ENCODE measurements at regions not wholly inside any gene's neighbourhood (a gene's known extent, or its start where the extent isn't known, plus 50 kb on each side); places are given as distances from the start of the nearest gene placed in this dataset.

DNA sequence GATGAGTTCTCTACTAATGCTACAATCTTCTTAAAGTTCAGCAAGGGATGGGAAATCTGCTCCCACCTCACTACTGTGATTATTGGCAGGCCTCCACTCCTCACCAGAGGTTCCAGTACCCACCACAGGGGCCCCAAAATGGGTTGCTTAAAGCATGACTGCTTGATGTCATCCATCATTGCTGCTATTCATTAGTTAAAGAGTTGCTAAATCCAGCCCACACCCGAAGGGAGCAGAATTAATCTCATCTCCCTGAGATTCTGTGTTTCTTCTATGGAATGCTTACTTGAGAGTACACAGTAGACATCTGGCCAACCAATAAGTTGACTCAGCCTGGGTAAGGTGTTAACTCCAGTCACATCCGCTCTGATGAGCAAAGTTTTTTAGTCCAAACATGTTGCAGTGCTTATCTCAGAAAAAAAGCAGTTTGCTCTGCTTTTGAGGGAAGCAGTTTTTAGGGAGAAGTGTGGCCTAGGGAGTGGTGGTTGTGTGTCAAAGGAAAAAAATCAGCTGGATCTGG lies 690.2 kb upstream of the POU3F3 start:
- no peak for DNase-seq

DNA sequence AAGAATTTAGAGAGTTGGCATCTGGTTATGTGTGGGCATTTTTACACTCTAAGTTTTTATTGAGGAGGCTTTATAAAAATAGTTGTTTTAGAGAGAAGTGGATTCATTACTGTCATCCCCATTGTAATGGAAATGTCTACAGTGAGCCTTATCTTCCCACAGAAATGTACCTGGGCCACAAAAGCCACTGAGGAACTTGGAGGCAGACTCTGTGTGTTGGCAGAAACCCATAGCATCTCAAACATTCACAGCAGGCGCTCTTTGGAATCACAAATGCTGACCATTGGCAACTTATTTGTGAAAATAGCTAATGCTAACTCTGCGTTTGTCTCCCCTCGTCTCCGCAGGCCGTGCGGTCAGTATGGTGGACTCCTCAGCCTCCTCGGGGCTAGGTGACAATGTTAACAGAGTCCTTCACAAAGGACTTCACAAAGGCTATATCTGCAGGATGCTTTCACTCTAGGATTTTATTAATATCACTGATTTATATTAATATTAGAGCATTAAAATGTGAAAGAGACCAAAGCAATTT lies 689.1 kb upstream of the POU3F3 start:
- no peak for DNase-seq

GRCh38 chr2:104177179-104177578 lies 676.7 kb upstream of the POU3F3 start:
- DNase-seq = no peak

- DNase-seq = no peak
These were observed 674.3 kb upstream of the POU3F3 start for GRCh38 chr2:104179644-104180043.

GRCh38 chr2:104200533-104201168 lies 653.3 kb upstream of the POU3F3 start:
- DNase-seq = no peak

DNA sequence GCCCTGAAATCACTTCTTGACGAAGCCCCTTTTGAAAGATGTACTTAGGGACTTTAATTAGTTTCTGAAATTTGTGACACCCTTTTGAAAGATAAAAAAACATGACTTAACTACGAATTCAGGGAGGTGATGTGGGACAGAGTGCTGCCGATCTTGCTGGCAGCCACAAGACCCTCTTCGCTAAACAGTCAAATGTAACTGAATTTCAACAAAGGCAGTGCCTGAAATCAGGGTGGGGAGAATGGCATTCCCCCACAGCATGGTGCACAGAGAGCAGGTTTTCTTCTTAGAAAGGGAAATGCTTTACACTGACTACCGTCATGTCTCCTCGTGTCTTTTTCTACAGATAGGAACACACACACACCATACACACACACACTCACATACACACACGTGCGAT lies 640.2 kb upstream of the POU3F3 start:
- DNase-seq = no peak

GRCh38 chr2:104215269-104216161 lies 638.4 kb upstream of the POU3F3 start:
- DNase-seq = no peak

DNA sequence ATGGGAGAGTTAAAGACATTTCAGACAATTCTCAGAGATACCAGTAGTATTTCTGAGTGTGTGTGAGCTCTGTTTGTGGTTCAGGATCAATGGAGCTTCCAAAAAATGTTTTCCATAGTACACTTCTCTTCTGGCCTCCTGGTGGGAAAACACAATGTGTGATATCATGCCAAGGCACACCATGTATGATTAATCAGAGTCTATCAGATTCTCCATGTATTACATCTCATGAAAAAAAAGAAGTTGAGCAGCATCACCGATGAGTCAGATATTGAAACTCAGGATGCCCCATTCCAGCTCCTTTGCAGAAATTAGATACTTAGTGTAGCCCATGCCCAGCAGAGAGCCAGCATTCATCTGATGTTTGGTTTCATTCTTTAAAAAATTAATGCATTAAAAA lies 620.3 kb upstream of the POU3F3 start:
- DNase-seq = no peak

- DNase-seq = no peak
These were observed 617.4 kb upstream of the POU3F3 start for GRCh38 chr2:104236491-104236890.

GRCh38 chr2:104240984-104241383 lies 612.9 kb upstream of the POU3F3 start:
- DNase-seq = no peak

DNA sequence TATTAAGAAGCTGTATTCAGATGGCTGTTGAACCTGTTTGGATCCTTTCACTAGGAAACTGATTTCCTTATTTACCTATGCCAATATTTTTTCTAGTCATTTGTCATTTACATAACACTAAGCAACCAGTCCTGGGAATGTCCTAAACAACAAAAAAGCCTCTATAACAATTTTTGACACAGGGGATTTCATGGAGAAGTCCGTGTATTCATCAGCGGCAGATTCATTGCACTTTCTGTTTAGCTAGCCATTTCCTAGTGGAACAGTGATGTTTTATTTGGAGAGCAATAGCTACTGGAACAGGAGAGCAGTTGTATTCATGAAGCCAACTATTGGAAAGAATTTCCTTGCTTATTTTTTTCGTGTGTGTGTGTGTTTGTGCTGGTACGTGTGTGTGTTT lies 604.3 kb upstream of the POU3F3 start:
- no peak for DNase-seq

DNA sequence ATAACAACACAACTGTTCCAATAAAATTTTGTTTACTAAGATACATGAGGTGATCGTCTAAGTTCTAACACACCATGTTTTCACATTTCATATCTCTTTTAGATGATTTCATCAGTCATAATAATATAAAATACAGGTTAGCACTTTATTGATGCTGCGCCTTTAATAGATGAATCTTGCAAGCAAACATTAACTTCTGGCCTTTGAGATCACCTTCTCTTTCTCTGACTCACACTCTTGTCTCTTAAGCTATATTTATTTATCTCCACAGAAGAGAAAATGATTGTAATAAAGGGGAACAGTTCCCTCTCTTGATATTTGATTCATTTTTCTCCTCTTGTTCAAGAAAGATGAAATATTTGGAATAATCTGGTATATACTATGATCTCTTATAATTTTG lies 603.3 kb upstream of the POU3F3 start:
- no peak for DNase-seq

GRCh38 chr2:104254017-104254416 lies 599.9 kb upstream of the POU3F3 start:
- DNase-seq = no peak

- no peak for DNase-seq
These were observed 591.2 kb upstream of the POU3F3 start for GRCh38 chr2:104262714-104263113.

DNA sequence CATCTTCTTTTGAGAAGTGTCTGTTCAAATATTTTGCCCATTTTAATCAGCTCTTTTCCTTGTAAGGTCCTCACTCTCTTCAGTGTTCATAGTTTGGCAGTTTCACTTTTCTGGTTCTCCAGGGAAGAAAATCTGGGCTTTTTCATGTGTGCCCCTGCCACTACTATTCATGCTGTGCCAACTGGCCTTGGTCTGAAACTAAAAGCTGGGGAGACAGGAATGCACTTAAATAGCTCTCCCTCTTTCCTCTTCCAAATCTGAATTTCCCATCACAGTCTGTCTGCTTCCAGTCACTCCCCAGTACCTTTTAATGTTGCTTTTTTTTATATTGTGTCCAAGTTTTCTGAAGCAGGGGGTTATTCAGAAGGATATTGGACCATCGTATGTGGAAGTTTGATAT lies 574.3 kb upstream of the POU3F3 start:
- DNase-seq = no peak

DNA sequence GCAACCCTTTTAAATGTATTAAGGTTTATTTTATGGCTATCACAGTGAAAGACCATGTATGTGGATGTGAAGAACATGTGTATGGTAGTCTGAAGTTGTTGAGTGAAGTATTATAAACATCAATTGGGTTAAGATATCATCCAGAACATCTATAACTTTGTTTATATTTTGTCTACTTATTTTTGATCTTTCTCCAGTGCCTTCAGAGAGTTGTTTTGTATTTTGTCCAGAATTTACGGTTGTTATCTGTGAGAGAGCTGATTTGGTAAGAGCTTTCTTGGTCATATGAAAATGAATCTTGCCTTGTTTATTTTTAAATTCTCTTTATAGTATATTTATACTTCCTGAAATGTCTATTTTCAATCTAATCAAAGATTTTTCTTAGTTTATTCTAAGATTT lies 573.7 kb upstream of the POU3F3 start:
- no peak for DNase-seq

GRCh38 chr2:104286841-104287240 lies 567.1 kb upstream of the POU3F3 start:
- DNase-seq = no peak

DNA sequence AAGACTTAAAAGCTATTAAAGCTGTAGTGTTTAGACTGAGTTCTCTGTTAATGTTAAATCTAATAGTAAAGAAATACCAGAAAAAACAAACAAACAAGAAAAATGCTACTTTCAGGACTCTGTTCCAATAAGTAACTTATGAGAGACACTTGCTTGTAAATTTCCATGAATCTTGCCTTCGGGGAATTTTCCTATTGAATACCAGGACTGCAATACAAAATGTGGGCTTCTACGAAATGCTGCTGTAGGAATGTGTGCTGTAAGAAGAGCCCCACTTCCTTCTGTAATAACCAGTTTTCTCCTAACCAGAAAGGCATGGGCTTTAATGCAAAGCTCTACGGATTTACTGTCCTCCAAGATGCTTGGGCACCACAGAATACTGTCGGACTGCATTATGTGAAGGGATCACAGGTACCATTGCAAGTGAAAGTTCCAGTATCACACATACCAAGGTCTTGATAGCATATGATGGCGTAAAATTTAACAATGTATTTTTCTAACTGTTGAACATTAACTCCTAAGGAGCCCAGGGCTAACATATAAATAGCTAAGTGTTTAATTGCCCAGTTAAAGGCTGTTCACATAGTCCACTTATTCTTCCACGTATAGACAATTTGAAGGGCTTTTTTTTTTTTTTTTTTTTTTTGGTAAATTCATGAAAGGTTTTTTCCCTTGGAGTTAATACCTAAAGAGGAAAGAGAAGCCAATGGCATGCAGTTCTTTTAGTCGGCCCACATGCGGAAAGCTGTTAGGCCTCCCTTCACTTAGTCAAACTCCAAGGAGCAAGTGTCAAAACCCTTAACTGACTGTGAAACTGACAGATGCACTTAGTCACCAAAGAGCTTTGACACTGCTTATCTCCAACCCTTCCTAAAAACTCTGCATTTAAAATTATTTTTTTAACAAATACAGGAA lies 564.0 kb upstream of the POU3F3 start:
- no peak for DNase-seq

- no peak for DNase-seq
These were observed 563.4 kb upstream of the POU3F3 start for GRCh38 chr2:104290566-104290891.

DNA sequence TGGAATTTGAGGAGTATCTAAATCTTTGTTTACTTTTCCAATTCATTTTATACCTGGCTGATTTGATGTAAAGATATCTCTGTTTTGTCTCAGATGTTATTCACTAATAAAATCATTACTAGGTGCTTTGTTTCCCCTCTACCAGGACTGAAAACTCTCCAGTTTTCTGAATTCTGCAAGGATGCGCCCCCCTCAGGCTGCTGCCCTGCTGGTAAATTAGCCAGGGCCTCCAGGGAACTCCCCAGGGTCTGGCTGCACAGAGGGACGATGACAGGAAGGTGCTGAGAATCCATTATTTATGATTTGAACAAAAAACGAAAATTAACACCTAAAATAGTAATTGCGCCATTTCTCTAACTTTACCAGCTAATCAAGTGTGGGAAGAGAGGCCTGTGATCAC lies 541.2 kb upstream of the POU3F3 start:
- no peak for DNase-seq

- no peak for DNase-seq
These were observed 535.8 kb upstream of the POU3F3 start for GRCh38 chr2:104318001-104318665.

DNA sequence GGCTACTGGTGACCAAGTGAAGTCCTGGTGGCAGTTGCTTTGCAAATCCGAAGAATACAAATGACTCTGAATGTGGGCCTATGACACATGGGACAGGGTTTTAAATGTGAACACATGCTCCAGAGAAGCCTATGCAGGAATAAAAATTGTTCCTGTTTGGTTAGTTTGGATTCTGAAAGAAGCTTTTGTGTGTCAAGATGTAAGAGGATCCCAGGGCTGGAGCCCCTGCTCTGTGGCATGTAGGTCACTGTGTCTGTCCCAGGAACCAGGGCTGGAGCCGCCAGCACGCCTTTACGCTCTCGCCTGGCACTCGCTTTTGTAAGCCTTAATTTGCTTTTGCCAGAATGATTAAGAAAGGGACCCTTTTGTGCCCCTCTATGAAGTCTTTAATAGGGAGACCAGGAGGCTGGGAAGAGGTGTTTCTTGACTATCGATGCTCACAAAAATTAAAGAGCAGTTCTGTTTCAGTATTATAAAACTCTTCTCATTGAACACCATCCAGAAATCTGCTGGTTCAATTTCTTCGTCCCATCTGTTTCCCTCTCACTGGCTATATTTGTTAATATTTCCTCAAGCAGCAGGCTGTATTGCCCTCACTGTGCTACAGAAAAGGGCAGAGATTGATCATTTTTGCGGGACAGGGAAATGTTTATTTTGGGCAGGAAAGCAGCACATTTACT lies 532.7 kb upstream of the POU3F3 start:
- DNase-seq = no peak

Measured in NCI-H2029 (cell line).